ENCODE measurements at regions not wholly inside any gene's neighbourhood (a gene's known extent, or its start where the extent isn't known, plus 50 kb on each side); places are given as distances from the start of the nearest gene placed in this dataset.

DNA sequence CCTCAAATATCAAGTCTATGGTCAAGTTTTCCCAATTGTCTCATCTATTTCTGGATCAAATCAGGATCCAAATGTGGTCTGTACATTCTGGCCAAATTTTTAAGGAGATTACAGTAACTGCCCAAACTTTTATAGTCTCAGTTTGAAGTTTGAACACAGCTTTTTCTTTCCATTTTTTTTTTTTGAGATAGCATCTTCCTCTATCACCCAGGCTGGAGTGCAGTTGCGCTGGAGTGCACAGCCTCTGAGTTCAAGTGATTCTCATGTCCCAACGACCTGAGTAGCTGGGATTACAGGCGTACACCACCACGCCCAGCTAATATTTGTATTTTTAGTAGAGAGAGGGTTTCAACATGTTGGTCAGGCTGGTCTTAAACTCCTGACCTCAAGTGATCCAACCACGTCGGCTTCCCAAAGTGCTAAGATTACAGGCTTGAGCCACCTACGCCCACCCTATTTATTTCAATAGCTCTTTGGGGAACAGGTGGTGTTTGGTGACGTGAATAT lies 84.9 kb upstream of the CARMIL1 start:
- TF ChIP-seq EZH2 (IDR thresholded peaks at IDR 0.05; ENCODE audit: low read length, missing control alignments) (no peak), CTCF (conservative IDR thresholded peaks at IDR 0.05 in 1 of 2, IDR thresholded peaks at IDR 0.05 in 1 of 2; ENCODE audit: low read depth in 1 of 2, low read length in 2 of 2) (no peak)

Data from fibroblast of lung (primary cell).